ENCODE measurements at regions not wholly inside any gene's neighbourhood (a gene's known extent, or its start where the extent isn't known, plus 50 kb on each side); places are given as distances from the start of the nearest gene placed in this dataset.
"Not testable (repeated sequence)": the region's sequence is repeated elsewhere in the genome, so short reads cannot be mapped to it uniquely, and the experiment has no call there.

DNA sequence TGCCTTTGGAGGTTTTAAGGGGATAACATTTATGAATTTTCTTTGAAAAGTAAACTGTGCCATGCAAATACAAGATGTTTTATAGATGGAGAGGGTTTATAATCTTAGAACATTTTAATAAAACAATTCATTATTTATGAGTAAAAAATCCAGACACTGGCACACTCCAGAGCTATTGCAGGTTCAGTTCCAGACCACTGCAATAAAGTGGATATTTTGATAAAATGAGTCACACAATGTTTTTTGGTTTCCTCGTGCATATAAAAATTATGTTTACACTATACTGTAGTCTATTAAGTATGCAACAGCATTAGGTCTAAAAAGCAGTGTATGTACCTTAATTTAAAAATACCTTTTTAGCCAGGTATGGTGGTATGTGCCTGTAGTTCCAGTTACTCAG, 146.2 kb upstream of the ZBED5 start:
- DNase-seq (ENCODE audit: low spot score): no peak

DNA sequence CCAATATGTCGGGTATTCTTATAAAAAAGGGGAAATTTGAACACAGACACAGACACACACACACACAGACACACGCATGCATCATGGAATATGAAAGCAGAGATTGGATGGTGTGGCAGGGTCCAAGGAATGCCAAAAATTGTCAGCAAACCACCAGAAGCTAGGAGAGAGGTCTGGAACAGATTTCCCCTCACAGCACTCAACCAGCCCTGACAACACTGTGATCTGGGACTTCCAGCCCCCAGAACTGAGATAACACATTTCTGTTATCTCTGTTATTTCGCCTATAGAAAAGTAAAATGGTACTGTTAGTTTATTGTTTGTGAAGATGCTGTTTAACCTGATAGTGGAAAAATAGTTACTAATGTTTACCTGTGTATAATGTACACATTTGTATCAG, 145.4 kb upstream of the ZBED5 start:
- DNase-seq (ENCODE audit: low spot score): no peak

DNA sequence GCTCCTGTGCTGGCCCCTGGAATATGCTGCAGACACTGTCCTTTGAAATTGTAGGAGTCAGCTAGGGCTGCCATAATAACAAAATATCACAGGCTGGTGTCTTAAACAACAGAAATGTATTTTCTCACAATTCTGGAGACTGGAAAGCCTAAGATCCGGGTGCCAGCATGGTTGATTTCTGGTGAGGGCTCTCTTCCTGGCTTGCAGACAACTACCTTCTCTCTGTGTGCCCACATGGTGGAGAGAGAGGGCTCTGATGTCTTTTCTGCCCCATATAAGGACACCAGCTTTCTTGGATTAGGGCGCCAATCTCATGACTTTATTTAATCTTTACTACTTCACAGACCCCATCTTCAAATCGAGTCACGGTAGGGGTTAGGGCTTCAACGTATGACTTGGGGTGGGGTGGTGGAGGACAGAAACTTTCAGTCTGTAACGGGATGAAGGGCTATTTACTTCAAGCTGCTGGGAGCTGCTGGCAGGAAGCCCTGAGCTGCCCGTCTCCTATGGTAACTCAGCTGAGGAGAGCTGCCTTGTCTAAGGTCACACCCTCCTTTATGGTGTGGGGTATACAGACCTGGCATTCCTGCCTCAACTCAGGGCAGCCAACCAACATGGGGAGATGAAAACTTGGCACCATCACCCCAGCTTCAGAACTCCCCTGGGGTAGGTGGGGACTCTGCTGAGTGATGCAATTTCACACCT, 142.9 kb upstream of the ZBED5 start:
- DNase-seq (ENCODE audit: low spot score): no peak

DNA sequence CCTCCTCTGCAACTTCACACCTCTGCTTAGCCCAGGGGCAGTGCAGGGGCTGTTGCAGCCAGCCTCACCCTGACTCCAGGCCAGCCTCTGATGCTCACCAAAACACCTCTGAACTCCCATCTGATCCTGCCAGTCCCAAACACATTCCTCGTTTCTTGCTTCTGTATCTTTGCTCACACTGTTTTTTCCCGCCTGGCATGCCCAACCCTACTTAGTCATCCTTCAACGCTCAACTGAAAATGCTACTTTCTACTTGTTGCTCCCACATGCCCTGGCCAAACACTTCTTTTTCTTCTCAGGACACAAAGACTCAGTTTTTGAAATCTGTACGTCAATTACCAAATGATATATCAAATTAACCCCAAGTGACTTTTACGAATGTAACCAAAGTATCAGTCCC, 140.8 kb upstream of the ZBED5 start:
- no peak for DNase-seq (ENCODE audit: low spot score)

DNA sequence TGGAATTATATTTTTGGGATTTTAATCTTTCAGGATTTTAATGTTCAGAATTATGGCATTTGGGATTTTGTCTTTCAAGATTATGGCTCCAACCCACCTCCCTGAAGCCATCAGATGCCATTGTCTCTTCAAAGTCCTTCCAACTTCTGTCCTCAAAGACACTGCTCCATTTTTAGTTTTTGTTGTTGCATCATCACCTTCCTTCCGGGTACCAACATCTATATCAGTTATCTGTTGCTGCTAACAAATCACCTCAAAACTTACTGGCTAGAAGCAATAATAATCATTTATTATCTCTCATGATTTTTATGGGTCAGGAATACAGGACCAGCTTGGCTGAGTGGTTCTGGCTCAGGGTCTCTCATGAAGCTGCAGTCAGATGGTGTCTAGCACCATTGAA, 138.8 kb upstream of the ZBED5 start:
- no peak for DNase-seq (ENCODE audit: low spot score)

DNA sequence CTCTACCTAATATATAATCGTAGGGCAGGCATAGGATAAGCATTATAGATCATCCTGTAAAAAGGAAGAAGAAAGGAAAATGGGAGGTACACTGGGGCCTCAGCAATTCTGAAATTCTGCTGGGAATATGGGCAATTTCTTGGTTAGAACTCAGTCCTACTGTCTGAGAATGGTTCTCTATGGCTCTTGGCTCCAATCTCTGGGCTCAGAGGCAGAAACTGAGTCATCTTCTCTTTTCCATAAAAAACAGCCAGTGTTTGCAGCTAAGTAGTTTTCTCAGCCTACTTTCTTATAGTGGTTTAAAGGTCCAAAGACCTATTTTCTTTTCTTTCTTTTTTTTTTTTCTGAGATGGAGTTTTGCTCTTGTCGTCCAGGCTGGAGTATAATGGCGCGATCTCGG, 135.8 kb upstream of the ZBED5 start:
- no peak for DNase-seq (ENCODE audit: low spot score)

DNA sequence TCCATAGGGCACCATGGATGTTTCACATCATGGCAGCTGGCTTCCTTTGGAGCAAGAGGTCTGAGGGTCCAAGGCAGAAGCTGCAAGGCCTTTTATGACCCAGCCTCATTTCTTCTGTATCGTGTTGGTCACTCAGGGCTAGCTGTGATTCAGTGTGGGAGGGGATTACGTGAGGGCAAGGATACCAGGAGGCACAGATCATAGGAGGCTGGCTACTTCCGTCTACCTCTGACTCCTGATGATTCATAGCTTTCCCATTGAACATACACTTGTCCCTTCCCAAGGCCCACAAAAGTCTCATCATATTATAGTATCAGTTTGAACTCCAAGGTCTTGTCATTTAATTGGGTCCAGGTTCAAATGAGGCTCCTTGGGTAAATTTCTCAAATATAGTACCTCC, 135.3 kb upstream of the ZBED5 start:
- no peak for DNase-seq (ENCODE audit: low spot score)

DNA sequence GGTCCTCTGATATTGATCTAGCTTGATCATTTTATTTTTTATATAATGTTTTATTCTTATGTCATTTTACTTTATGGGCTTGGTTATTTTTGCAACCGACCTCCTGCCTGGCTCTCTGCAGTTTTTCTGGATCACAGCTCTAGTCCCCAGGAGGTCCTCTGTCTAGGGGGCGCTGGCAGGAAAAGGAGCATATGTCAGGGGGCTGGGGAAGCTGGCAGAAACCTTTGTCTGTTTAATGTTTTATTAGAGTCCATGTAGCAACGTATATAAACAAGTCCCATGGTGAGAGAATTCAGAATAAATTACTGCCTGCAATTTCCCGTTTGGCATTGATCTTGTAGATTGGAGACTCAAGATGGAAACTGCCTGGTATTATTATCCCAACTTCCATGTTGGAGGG, 133.5 kb upstream of the ZBED5 start:
- DNase-seq (ENCODE audit: low spot score): no peak

DNA sequence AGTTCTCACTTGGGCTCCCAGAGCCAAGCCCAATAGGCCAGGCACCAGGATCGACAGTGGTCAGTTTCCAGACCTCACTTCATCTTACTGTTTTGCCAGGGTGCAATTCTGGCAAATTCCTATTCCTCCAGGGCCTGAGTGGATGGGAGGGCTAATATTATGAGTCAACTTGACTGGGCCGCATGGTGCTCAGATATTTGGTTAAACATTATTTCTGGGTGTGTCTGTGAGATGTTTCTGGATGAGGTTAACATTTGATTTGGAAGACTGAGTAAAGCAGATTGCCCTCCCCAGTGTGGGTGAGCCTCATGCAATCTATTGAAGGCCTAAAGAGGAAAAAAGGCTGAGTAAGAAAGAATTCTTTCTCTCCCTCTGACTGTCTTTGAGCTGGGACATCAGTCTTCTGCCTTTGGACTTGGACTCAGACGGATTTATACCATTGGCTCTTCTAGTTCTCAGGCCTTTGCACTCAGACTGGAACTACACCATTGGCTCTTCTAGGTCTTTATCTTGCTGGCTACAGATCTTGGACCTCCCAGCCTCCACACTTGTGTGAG, 132.9 kb upstream of the ZBED5 start:
- DNase-seq (ENCODE audit: low spot score): no peak

DNA sequence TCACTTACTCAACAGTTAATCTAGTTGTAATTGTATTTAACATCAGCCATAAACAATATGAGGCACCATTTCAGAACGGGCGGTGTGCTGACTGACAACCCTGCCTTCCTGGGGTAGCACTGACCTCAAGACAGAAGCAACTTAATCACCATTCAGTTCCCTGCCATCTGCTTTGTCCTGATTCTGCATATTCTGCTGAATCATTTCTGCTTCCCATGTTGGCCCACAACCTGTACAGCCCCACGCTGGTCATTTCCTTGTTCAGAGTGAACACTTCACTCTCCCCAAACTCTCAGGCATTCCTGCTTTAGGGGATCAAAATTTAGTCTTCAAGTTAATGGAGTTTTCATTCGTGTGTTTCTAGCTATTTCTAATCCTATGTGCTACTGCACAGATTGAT, 132.3 kb upstream of the ZBED5 start:
- DNase-seq (ENCODE audit: low spot score): no peak

DNA sequence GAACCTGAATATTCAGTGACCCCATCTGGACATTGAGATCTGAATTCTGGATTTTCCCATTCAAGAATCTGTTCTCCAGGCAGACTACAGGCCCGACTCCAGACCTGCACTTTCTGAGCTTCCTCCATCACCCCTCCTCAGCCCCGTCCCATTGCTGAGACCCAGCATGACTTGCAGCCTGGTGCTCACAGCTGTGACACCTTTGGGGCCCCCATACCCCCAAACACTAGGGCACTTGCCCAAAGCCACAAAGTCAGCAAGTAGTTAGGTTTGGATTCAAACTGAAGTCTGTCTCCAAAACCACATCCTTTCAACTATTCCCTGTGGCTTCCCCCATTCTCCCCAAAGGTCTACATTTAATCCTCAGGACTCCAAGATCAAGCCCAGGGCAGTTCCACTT, 128.2 kb upstream of the ZBED5 start:
- DNase-seq (ENCODE audit: low spot score): no peak

DNA sequence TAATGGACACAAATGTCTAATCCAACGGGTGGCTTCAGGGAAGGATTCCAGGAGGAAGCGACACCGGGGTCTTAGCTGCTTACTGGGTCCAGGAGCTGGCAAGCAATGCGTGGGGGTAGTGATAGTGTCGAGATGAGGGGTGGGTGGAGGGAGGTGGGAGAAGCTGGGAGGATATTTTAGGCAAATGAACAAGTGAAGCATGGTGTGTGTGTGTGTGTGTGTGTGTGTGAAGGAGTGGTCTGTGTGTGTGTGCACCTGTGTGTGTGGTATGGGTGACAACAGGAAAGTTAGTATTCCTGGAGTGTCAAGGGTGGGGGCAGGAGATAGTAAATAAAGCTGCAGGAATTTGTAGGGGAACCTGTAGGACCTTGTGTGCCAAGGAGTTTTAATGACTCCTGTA, 126.9 kb upstream of the ZBED5 start:
- DNase-seq (ENCODE audit: low spot score): no peak

DNA sequence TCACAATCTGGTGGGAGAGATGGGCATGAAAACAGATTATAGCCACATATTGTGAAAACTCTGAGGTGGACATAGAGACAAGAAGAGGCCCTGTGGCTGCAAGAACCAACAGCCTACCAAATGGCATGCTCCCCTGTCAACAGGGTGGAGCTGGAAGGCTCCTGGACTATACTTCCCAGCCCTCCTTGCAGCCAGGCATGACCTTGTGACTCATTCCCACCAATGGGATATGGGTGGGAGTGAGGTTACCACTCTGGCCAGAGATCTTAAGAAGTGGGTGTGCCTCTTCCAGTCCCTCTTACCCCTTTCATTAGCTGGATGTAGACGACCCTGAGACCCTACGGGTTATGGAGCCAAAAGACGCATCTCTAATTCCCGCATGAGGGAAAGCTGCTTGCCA, 126.4 kb upstream of the ZBED5 start:
- DNase-seq (ENCODE audit: low spot score): no peak

DNA sequence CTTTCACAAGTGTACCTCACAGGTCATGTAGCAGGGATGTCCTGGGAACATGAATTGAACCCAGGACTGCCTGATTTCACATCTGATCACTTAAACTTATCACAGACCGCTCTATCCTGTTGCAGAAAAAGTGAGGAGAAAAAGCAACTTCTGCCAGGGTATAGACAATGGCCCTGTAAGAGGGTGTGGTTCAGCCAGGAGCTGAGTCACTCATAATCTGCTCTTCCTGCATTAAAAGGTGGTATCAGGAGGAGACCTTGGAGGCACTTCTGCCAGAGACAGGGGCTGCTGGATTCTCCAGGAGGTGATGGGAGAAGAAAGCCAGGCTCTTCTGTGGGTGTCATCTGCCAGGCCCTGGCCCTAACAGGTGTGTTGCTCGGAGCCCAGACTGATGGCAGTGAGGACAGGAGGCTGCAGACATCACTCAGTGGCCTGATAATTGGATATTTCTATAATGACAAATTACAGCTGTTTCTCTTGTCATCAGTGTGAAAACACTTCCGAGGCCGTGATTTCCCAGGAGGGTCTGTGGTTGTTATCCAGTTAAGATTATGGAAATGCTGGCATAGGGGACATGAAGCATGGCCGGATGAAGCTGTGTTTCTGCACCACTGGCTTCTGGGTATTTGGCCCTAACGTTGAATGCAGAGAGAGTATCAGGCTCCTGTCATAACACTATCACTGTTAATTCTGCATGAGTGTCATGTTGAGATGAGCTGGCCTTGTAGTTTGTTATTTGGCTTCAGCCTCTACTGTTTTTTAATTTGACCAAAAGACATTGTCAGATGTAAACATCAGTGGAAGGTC, 125.1 kb upstream of the ZBED5 start:
- DNase-seq (ENCODE audit: low spot score): no peak

DNA sequence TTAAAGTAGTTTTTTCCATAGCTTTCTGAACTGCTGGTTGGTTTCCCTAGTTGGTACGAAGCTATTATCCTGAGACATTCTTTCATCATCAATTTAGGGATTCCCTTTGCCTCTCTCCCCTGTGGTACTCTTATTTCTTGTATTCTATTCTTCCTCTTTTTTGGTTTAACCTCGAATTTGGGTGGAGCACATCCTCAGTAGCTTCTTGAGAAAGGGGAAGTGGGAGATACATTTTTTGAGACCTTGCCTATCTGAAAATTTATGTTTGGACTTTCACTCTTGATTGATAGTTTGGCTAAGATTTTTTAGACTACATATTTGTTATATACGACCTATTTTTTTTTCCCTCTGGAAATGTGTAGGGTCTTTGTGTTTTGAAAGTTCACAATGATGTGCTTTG, 121.7 kb upstream of the ZBED5 start:
- no peak for DNase-seq (ENCODE audit: low spot score)

DNA sequence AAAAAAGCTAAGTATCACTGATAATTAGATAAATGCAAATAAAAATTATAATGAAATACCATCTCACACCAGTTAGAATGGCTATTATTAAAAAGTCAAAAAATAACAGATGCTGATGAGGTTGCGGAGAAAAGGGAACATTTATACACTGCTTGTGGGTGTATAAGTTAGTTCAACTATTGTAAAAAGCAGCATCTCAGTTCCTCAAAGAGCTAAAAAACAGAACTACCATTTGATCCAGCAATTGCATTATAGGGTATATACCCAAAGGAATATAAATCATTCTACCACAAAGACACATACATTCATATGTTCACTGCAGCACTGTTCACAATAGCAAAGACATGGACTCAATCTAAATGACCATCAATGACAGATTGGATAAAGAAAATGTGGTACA, 120.3 kb upstream of the ZBED5 start:
- DNase-seq (ENCODE audit: low spot score): no peak

DNA sequence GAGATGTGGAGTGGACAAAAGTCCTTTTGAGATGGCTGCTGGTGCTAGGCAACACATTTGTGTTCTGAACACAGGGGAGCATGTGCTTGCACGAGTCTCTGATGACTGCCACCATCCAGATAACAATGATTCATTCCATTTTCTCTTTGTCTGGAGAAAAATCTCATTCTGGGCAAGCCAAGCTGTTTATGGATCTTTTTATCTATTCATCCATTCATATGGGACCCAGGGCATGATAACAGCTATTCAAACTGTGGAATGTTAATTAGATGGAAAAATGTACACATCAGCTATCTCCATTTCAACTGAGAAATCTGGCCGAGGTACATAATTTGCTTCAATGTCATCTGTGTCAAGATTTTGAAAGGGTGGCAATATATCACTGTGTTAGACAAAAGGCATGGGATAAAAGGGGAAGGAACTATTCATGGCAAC, 117.5 kb upstream of the ZBED5 start:
- no peak for DNase-seq (ENCODE audit: low spot score)

DNA sequence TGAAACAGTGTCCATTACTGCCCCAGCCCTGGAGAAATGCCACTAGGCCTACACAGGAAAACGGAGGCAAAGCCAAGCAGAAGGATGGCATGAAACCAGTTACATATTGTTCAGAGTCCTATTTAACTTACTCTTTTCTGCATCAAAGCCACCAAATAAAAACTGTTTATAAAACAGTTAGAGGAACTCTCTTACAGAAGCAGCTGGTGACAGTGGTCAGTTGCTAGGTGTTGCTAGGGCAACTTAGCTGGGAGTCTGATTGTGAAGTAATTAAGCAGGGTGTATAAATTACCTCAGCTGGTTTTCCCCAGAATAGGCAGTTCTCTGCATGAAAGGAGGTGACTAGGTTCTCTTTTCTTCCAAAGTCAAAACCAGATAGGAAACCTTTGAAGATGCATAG, 115.6 kb upstream of the ZBED5 start:
- DNase-seq (ENCODE audit: low spot score): no peak

DNA sequence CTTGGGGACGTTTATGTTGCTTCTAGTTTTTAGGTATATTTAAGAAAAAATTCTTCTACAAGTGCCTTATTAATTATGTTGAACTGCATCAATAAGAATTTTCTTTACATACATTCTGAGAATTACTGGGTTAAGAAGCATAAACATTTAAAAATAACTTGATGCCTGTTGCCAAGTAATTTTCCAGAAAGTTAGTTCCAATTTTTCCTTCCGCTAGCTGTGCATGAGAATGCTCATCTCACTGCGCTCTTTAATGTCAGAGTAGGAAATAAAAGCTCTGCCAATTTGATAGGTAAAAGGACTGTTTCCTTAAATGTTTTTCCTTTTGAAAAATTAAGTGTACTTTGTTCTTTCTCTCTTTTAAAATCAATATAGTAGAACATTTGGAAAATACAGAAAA, 113.1 kb upstream of the ZBED5 start:
- no peak for DNase-seq (ENCODE audit: low spot score)

DNA sequence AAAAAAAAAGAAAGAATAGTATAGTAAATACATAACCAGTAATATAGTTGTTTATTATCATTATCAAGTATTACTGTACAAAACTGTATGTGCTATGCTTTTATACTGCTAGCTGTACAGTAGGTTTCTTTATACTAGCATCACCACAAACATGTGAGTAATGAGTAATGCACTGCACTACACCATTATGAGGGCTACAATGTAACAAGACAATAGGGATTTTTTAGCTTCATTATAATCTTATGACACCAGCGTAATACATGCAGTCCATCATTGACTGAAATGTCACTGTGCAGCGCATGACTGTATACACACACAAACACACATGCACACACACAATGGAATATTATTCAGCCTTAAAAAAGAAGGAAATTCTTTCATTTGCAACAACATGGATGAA, 111.5 kb upstream of the ZBED5 start:
- DNase-seq (ENCODE audit: low spot score): no peak

DNA sequence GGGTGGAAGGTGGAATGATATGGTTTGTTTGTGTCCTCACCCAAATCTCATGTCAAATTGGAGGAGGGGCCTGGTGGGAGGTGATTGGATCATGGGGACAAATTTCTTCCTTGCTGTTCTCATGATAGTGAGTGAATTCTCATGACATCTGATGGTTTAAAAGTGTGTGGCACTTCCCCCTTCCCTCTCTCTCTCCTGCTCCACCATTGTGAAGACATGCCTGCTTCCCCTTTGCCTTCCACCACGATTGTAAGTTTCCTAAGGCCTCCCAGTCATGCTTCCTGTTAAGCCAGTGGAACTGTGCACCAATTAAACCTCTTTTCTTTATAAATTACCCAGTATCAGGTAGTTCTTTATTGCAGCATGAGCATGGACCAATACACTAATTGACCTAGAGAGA, 99.0 kb upstream of the ZBED5 start:
- not testable (repeated sequence) for DNase-seq (ENCODE audit: low spot score)

DNA sequence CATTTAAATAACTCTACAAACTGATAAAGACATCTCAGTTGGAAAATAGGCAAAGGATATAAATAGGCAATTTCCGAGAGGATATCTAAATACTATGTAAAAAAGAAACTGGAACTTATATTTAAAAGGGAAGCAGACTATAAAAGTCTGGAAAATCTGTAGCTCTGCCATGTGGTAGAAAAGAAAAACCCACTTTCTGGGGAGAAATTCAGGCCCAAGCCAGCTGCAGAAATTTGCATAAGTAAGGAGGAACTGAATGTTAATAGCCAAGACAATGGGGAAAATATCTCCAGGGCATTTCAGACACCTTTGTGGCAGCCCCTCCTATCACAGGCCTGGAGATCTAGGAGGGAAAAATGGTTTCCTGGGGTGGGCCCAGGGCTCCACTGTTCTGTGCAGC, 97.8 kb upstream of the ZBED5 start:
- DNase-seq (ENCODE audit: low spot score): no peak

DNA sequence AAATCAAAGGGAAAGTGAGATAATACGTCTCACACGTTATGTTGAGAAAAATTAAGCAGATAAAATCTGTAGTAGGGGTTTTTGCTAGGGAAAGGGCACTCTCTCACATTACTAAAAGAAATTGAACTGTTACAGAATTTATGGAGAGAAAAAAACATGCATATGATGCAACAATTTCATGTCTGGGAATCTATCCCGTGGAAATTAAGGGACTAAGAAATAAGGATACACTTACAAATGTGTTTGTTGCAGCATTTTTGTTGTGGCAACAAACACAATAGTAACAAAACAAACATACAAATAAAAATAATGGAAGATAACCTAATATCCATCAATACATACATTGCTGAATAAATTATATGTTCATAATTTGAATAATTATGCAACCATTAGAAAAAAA, 96.3 kb upstream of the ZBED5 start:
- DNase-seq (ENCODE audit: low spot score): no peak

DNA sequence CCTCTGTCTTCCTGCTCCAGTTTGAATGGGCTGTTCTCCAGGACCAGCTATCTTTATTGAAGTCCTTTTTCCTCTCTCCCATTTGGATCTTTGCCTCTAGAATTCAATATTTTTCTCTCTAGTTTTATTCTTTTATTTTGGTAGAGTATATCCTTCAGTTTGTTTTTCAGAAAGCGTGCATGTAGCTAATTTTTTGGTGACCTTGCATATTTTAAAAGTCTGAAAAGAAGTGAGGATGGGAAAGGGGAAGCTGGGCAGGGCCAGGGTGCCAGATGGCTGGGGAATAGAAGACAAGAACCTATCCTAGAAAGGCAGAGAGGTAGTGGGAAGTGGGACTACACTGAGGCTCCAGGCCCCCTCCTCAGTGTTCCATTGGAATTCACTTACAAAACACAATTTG, 95.0 kb upstream of the ZBED5 start:
- no peak for DNase-seq (ENCODE audit: low spot score)
